ENCODE measurements at regions not wholly inside any gene's neighbourhood (a gene's known extent, or its start where the extent isn't known, plus 50 kb on each side); places are given as distances from the start of the nearest gene placed in this dataset.

GRCh38 chr20:55155360-55155759, 680.0 kb downstream of the DOK5 start:
- H2AK5ac ChIP-seq (ENCODE audit: low read length, severe bottlenecking): no peak overlapping the region
- H3K79me1 ChIP-seq (replicated peaks; ENCODE audit: low read length, poor library complexity, severe bottlenecking): no peaks in the 10 kb centered on the region
- H4K8ac ChIP-seq (ENCODE audit: low read length): no peak overlapping the region
- no peak overlapping the region for H3K18ac ChIP-seq (ENCODE audit: low read depth in 1 of 2, low read length in 2 of 2)
- H3K23ac ChIP-seq (ENCODE audit: low read length in 2 of 2): no peak overlapping the region
- DNase-seq: no peak
- no peak overlapping the region for H3K4ac ChIP-seq (ENCODE audit: low read depth in 1 of 2, low read length in 2 of 2)
- no peak overlapping the region for H3K4me3 ChIP-seq (ENCODE audit: insufficient read depth in 1 of 2, low read depth in 1 of 2, low read length in 2 of 2)
- no peak overlapping the region for H3K27ac ChIP-seq (ENCODE audit: low read length, poor library complexity, severe bottlenecking)
- H4K91ac ChIP-seq (ENCODE audit: low read length): no peak overlapping the region
- H2BK120ac ChIP-seq (ENCODE audit: low read depth, low read length): no peak overlapping the region
- no peak overlapping the region for H3K9ac ChIP-seq (ENCODE audit: low read length)
- no peaks in the 10 kb centered on the region for H3K27me3 ChIP-seq (ENCODE audit: control insufficient read depth in 1 of 2, insufficient read depth in 1 of 2, low read length in 2 of 2)
- H2BK12ac ChIP-seq (ENCODE audit: low read length in 2 of 2): no peak overlapping the region
- H2AFZ ChIP-seq (ENCODE audit: low read depth, low read length): no peak overlapping the region
- no peaks in the 10 kb centered on the region for H3K4me1 ChIP-seq (ENCODE audit: control insufficient read depth, insufficient read depth, low read depth, low read length)
- H2BK5ac ChIP-seq (ENCODE audit: low read depth, low read length, poor library complexity, severe bottlenecking): no peak overlapping the region
- no peaks in the 10 kb centered on the region for H3K36me3 ChIP-seq (ENCODE audit: control insufficient read depth in 1 of 2, insufficient read depth in 2 of 2, low read depth in 1 of 2, low read length in 2 of 2)
- H2BK15ac ChIP-seq (ENCODE audit: low read depth, poor library complexity, severe bottlenecking): no peak overlapping the region
- no peak overlapping the region for H3K4me2 ChIP-seq (ENCODE audit: low read length, poor library complexity, severe bottlenecking)
- peaks cover 12% of the 10 kb centered on the region for H3K9me3 ChIP-seq (ENCODE audit: control insufficient read depth, low read length)
- H3K14ac ChIP-seq (ENCODE audit: low read length in 2 of 2): no peak overlapping the region

- WGBS: 43% methylated on average over 1 of the region's 3 CpGs
- H2BK12ac ChIP-seq (ENCODE audit: low read length in 2 of 2): no peak overlapping the region
- H3K14ac ChIP-seq (ENCODE audit: low read length in 2 of 2): no peak overlapping the region
Measured at GRCh38 chr20:55153001-55153645, 677.7 kb downstream of the DOK5 start.

GRCh38 chr20:55151171-55151570, 675.8 kb downstream of the DOK5 start:
- WGBS: 3% methylated on average over 3 of the region's 4 CpGs
- no peak overlapping the region for H2AFZ ChIP-seq (ENCODE audit: low read depth, low read length)
- H3K79me1 ChIP-seq (replicated peaks; ENCODE audit: low read length, poor library complexity, severe bottlenecking): no peaks in the 10 kb centered on the region
- H2BK120ac ChIP-seq (ENCODE audit: low read depth, low read length): no peak overlapping the region
- H3K4ac ChIP-seq (ENCODE audit: low read depth in 1 of 2, low read length in 2 of 2): no peak overlapping the region
- no peak overlapping the region for H3K27ac ChIP-seq (ENCODE audit: low read length, poor library complexity, severe bottlenecking)
- H3K4me2 ChIP-seq (ENCODE audit: low read length, poor library complexity, severe bottlenecking): no peak overlapping the region
- no peak overlapping the region for H3K4me3 ChIP-seq (ENCODE audit: insufficient read depth in 1 of 2, low read depth in 1 of 2, low read length in 2 of 2)
- H3K36me3 ChIP-seq (ENCODE audit: control insufficient read depth in 1 of 2, insufficient read depth in 2 of 2, low read depth in 1 of 2, low read length in 2 of 2): no peaks in the 10 kb centered on the region
- no peak overlapping the region for H2BK5ac ChIP-seq (ENCODE audit: low read depth, low read length, poor library complexity, severe bottlenecking)
- H2BK12ac ChIP-seq (ENCODE audit: low read length in 2 of 2): no peak overlapping the region
- H3K27me3 ChIP-seq (ENCODE audit: control insufficient read depth in 1 of 2, insufficient read depth in 1 of 2, low read length in 2 of 2): no peaks in the 10 kb centered on the region
- no peak overlapping the region for H2AK5ac ChIP-seq (ENCODE audit: low read length, severe bottlenecking)
- DNase-seq: no peak
- no peak overlapping the region for H4K8ac ChIP-seq (ENCODE audit: low read length)
- no peak overlapping the region for H2BK15ac ChIP-seq (ENCODE audit: low read depth, poor library complexity, severe bottlenecking)
- H3K9me3 ChIP-seq (ENCODE audit: control insufficient read depth, low read length): peaks cover 2% of the 10 kb centered on the region
- no peak overlapping the region for H3K9ac ChIP-seq (ENCODE audit: low read length)
- no peak overlapping the region for H4K91ac ChIP-seq (ENCODE audit: low read length)
- no peak overlapping the region for H3K18ac ChIP-seq (ENCODE audit: low read depth in 1 of 2, low read length in 2 of 2)
- no peaks in the 10 kb centered on the region for H3K4me1 ChIP-seq (ENCODE audit: control insufficient read depth, insufficient read depth, low read depth, low read length)
- no peak overlapping the region for H3K23ac ChIP-seq (ENCODE audit: low read length in 2 of 2)
- no peak overlapping the region for H3K14ac ChIP-seq (ENCODE audit: low read length in 2 of 2)

More at GRCh38 chr20:55153001-55153645, 677.7 kb downstream of the DOK5 start:
- no peaks in the 10 kb centered on the region for H3K4me1 ChIP-seq (ENCODE audit: control insufficient read depth, insufficient read depth, low read depth, low read length)
- H3K4me3 ChIP-seq (ENCODE audit: insufficient read depth in 1 of 2, low read depth in 1 of 2, low read length in 2 of 2): no peak overlapping the region
- H3K79me1 ChIP-seq (replicated peaks; ENCODE audit: low read length, poor library complexity, severe bottlenecking): no peaks in the 10 kb centered on the region
- no peak overlapping the region for H4K8ac ChIP-seq (ENCODE audit: low read length)
- no peak overlapping the region for H3K9ac ChIP-seq (ENCODE audit: low read length)
- H2BK15ac ChIP-seq (ENCODE audit: low read depth, poor library complexity, severe bottlenecking): no peak overlapping the region
- no peak overlapping the region for H3K23ac ChIP-seq (ENCODE audit: low read length in 2 of 2)
- H2BK5ac ChIP-seq (ENCODE audit: low read depth, low read length, poor library complexity, severe bottlenecking): no peak overlapping the region
- no peak overlapping the region for H2AFZ ChIP-seq (ENCODE audit: low read depth, low read length)
- no peak overlapping the region for H2AK5ac ChIP-seq (ENCODE audit: low read length, severe bottlenecking)
- H3K27ac ChIP-seq (ENCODE audit: low read length, poor library complexity, severe bottlenecking): no peak overlapping the region
- DNase-seq: no peak
- no peak overlapping the region for H2BK120ac ChIP-seq (ENCODE audit: low read depth, low read length)
- no peak overlapping the region for H3K4ac ChIP-seq (ENCODE audit: low read depth in 1 of 2, low read length in 2 of 2)
- H3K18ac ChIP-seq (ENCODE audit: low read depth in 1 of 2, low read length in 2 of 2): no peak overlapping the region
- no peaks in the 10 kb centered on the region for H3K36me3 ChIP-seq (ENCODE audit: control insufficient read depth in 1 of 2, insufficient read depth in 2 of 2, low read depth in 1 of 2, low read length in 2 of 2)
- no peak overlapping the region for H4K91ac ChIP-seq (ENCODE audit: low read length)
- H3K27me3 ChIP-seq (ENCODE audit: control insufficient read depth in 1 of 2, insufficient read depth in 1 of 2, low read length in 2 of 2): no peaks in the 10 kb centered on the region
- H3K9me3 ChIP-seq (ENCODE audit: control insufficient read depth, low read length): peaks cover 10% of the 10 kb centered on the region
- H3K4me2 ChIP-seq (ENCODE audit: low read length, poor library complexity, severe bottlenecking): no peak overlapping the region

GRCh38 chr20:55143601-55144000, 668.2 kb downstream of the DOK5 start:
- Histone ChIP-seq H2AK5ac (ENCODE audit: low read length, severe bottlenecking) (no peak overlapping the region), H3K36me3 (ENCODE audit: control insufficient read depth in 1 of 2, insufficient read depth in 2 of 2, low read depth in 1 of 2, low read length in 2 of 2) (no peaks in the 10 kb centered on the region), H4K8ac (ENCODE audit: low read length) (no peak overlapping the region), H3K4me3 (ENCODE audit: insufficient read depth in 1 of 2, low read depth in 1 of 2, low read length in 2 of 2) (no peak overlapping the region), H2BK120ac (ENCODE audit: low read depth, low read length) (no peak overlapping the region), H3K27me3 (ENCODE audit: control insufficient read depth in 1 of 2, insufficient read depth in 1 of 2, low read length in 2 of 2) (no peaks in the 10 kb centered on the region), H3K4me2 (ENCODE audit: low read length, poor library complexity, severe bottlenecking) (no peak overlapping the region), H2BK12ac (ENCODE audit: low read length in 2 of 2) (no peak overlapping the region), H3K4ac (ENCODE audit: low read depth in 1 of 2, low read length in 2 of 2) (no peak overlapping the region), H4K91ac (ENCODE audit: low read length) (no peak overlapping the region), H3K79me1 (replicated peaks; ENCODE audit: low read length, poor library complexity, severe bottlenecking) (no peaks in the 10 kb centered on the region), H3K9ac (ENCODE audit: low read length) (no peak overlapping the region), H3K9me3 (ENCODE audit: control insufficient read depth, low read length) (no peaks in the 10 kb centered on the region), H2AFZ (ENCODE audit: low read depth, low read length) (no peak overlapping the region), H3K27ac (ENCODE audit: low read length, poor library complexity, severe bottlenecking) (no peak overlapping the region), H3K18ac (ENCODE audit: low read depth in 1 of 2, low read length in 2 of 2) (no peak overlapping the region), H3K14ac (ENCODE audit: low read length in 2 of 2) (no peak overlapping the region), H3K23ac (ENCODE audit: low read length in 2 of 2) (no peak overlapping the region), H2BK15ac (ENCODE audit: low read depth, poor library complexity, severe bottlenecking) (no peak overlapping the region), H2BK5ac (ENCODE audit: low read depth, low read length, poor library complexity, severe bottlenecking) (no peak overlapping the region), H3K4me1 (ENCODE audit: control insufficient read depth, insufficient read depth, low read depth, low read length) (no peaks in the 10 kb centered on the region)
- DNase-seq: no peak

All from mesenchymal stem cell (in vitro differentiated cells and primary cell).